AG10803 (cell line): ENCODE measurements at regions not wholly inside any gene's neighbourhood (a gene's known extent, or its start where the extent isn't known, plus 50 kb on each side); places are given as distances from the start of the nearest gene placed in this dataset.
"Not testable (repeated sequence)": the region's sequence is repeated elsewhere in the genome, so short reads cannot be mapped to it uniquely, and the experiment has no call there.

Experiments
- DNase-seq: peaks from one replicate; pipeline ENCODE4 v3.0.0; 2010; ENCODE audit warnings: low read depth
- H3K4me3 ChIP-seq: 2 replicates; pipeline ENCODE4 v1.5.1; 2011; ENCODE audit warnings: mild to moderate bottlenecking, low read length, control low read depth
- CTCF ChIP-seq: conservative IDR thresholded peaks from 2 replicates; pipeline ENCODE4 v1.5.1; 2011; ENCODE audit warnings: mild to moderate bottlenecking, low read length, control low read depth, inconsistent platforms

GRCh38 chr5:143594902-143595818, 191.7 kb upstream of the NR3C1 start:
- H3K4me3 ChIP-seq: no peak overlapping the region
- no peak for DNase-seq
- no peak for TF ChIP-seq CTCF

- H3K4me3 ChIP-seq: no peak overlapping the region
- no peak for TF ChIP-seq CTCF
- DNase-seq: no peak
Observed at GRCh38 chr5:143593723-143594122, 190.2 kb upstream of the NR3C1 start.

- no peak overlapping the region for H3K4me3 ChIP-seq
- peak; percentile 46 for DNase-seq
- no peak for TF ChIP-seq CTCF
Observed at GRCh38 chr5:143592648-143593047, 189.2 kb upstream of the NR3C1 start.

GRCh38 chr5:143588933-143589662, 185.6 kb upstream of the NR3C1 start:
- no peak for DNase-seq
- no peak for TF ChIP-seq CTCF
- H3K4me3 ChIP-seq: no peak overlapping the region

GRCh38 chr5:143588121-143588520, 184.6 kb upstream of the NR3C1 start:
- not testable (repeated sequence) for DNase-seq, H3K4me3 ChIP-seq

- no peak for DNase-seq
- no peak for TF ChIP-seq CTCF
- no peak overlapping the region for H3K4me3 ChIP-seq
Observed at GRCh38 chr5:143586781-143587362, 183.4 kb upstream of the NR3C1 start.

- TF ChIP-seq CTCF: no peak
- H3K4me3 ChIP-seq: no peak overlapping the region
- no peak for DNase-seq
Observed at GRCh38 chr5:143585970-143586369, 182.5 kb upstream of the NR3C1 start.
